NOMO-1 treated with DMSO at 0.1 percent for 48 hours (cell line): ENCODE measurements at regions not wholly inside any gene's neighbourhood (a gene's known extent, or its start where the extent isn't known, plus 50 kb on each side); places are given as distances from the start of the nearest gene placed in this dataset.
"Not testable (repeated sequence)": the region's sequence is repeated elsewhere in the genome, so short reads cannot be mapped to it uniquely, and the experiment has no call there.

ENCODE experiments used
- DNase-seq: peaks from one replicate; lab custom pipeline; 2025; ENCODE audit not compliant: unreplicated experiment; lab: John Stamatoyannopoulos, UW

- DNase-seq: no peak
These were observed 501.0 kb upstream of the EDIL3 start for GRCh38 chr5:84885485-84886258.

- DNase-seq: no peak
These were observed 497.1 kb upstream of the EDIL3 start for GRCh38 chr5:84881737-84882136.

- no peak for DNase-seq
These were observed 489.5 kb upstream of the EDIL3 start for GRCh38 chr5:84874196-84874595.

GRCh38 chr5:84872768-84873167, 488.1 kb upstream of the EDIL3 start:
- DNase-seq: no peak

GRCh38 chr5:84870369-84870768, 485.7 kb upstream of the EDIL3 start:
- DNase-seq: peak; percentile 30

- DNase-seq: no peak
These were observed 485.0 kb upstream of the EDIL3 start for GRCh38 chr5:84869675-84870074.

GRCh38 chr5:84863936-84864335, 479.3 kb upstream of the EDIL3 start:
- not testable (repeated sequence) for DNase-seq

- DNase-seq: no peak
These were observed 478.3 kb upstream of the EDIL3 start for GRCh38 chr5:84863020-84863419.

- no peak for DNase-seq
These were observed 477.5 kb upstream of the EDIL3 start for GRCh38 chr5:84862132-84862531.

GRCh38 chr5:84861306-84861705, 476.6 kb upstream of the EDIL3 start:
- DNase-seq: no peak

- DNase-seq: no peak
These were observed 474.4 kb upstream of the EDIL3 start for GRCh38 chr5:84859056-84859455.

- no peak for DNase-seq
These were observed 447.0 kb upstream of the EDIL3 start for GRCh38 chr5:84831701-84832100.

GRCh38 chr5:84830265-84830664, 445.6 kb upstream of the EDIL3 start:
- no peak for DNase-seq

- no peak for DNase-seq
These were observed 440.9 kb upstream of the EDIL3 start for GRCh38 chr5:84825606-84826005.

- no peak for DNase-seq
These were observed 437.2 kb upstream of the EDIL3 start for GRCh38 chr5:84821924-84822323.

- no peak for DNase-seq
These were observed 433.3 kb upstream of the EDIL3 start for GRCh38 chr5:84817953-84818352.

GRCh38 chr5:84816746-84817547, 432.3 kb upstream of the EDIL3 start:
- no peak for DNase-seq

- DNase-seq: no peak
These were observed 431.5 kb upstream of the EDIL3 start for GRCh38 chr5:84816160-84816559.

GRCh38 chr5:84805473-84805872, 420.8 kb upstream of the EDIL3 start:
- DNase-seq: no peak

GRCh38 chr5:84796399-84796798, 411.7 kb upstream of the EDIL3 start:
- DNase-seq: no peak

- no peak for DNase-seq
These were observed 409.9 kb upstream of the EDIL3 start for GRCh38 chr5:84794486-84795035.

- no peak for DNase-seq
These were observed 407.1 kb upstream of the EDIL3 start for GRCh38 chr5:84791730-84792129.
